SK-N-SH (cell line): ENCODE measurements at regions not wholly inside any gene's neighbourhood (a gene's known extent, or its start where the extent isn't known, plus 50 kb on each side); places are given as distances from the start of the nearest gene placed in this dataset.

Experiments used
- CTCF ChIP-seq: fragments of 200-600 bp; sonication (generic); IDR thresholded peaks from 2 replicates; pipeline ENCODE4 v1.6.1; 2017; ENCODE audit warnings: antibody characterized with exemption, mild to moderate bottlenecking, moderate library complexity
- POLR2AphosphoS5 ChIP-seq: IDR thresholded peaks from 2 replicates; pipeline ENCODE4 v1.6.1; 2012; ENCODE audit warnings: low read depth, low read length
- REST ChIP-seq: IDR thresholded peaks from 2 replicates; pipeline ENCODE4 v1.6.1; 2012; ENCODE audit warnings: mild to moderate bottlenecking, low read depth, low read length, moderate library complexity

GRCh38 chr22:49356428-49356827, 471.2 kb downstream of the BRD1 start:
- TF ChIP-seq CTCF (no peak), POLR2AphosphoS5 (no peak), REST (no peak)
